ENCODE measurements at regions not wholly inside any gene's neighbourhood (a gene's known extent, or its start where the extent isn't known, plus 50 kb on each side); places are given as distances from the start of the nearest gene placed in this dataset.

GRCh38 chr5:166331521-166331920, 1959.9 kb upstream of the WWC1 start:
- DNase-seq (ENCODE audit: low read depth): no peak
- no peak for TF ChIP-seq CTCF (IDR thresholded peaks at IDR 0.05; ENCODE audit: low read depth, low read length)
- no peak for TF ChIP-seq MAX (IDR thresholded peaks at IDR 0.05; ENCODE audit: low read depth, low read length)
- TF ChIP-seq POLR2A (IDR thresholded peaks at IDR 0.05; ENCODE audit: extremely low read depth, insufficient read length): no peak
- TF ChIP-seq MYC (IDR thresholded peaks at IDR 0.05; ENCODE audit: low read depth, low read length): no peak
- H3K4me3 ChIP-seq (ENCODE audit: low read depth, low read length): no peak overlapping the region

- TF ChIP-seq MYC (IDR thresholded peaks at IDR 0.05; ENCODE audit: low read depth, low read length) (no peak), CTCF (IDR thresholded peaks at IDR 0.05; ENCODE audit: low read depth, low read length) (no peak), POLR2A (IDR thresholded peaks at IDR 0.05; ENCODE audit: extremely low read depth, insufficient read length) (no peak), MAX (IDR thresholded peaks at IDR 0.05; ENCODE audit: low read depth, low read length) (no peak)
- H3K4me3 ChIP-seq (ENCODE audit: low read depth, low read length): no peak overlapping the region
- DNase-seq (ENCODE audit: low read depth): no peak
These were observed 1952.6 kb upstream of the WWC1 start for GRCh38 chr5:166338801-166339200.

- no peak for DNase-seq (ENCODE audit: low read depth)
- no peak overlapping the region for H3K4me3 ChIP-seq (ENCODE audit: low read depth, low read length)
- TF ChIP-seq MYC (IDR thresholded peaks at IDR 0.05; ENCODE audit: low read depth, low read length) (no peak), POLR2A (IDR thresholded peaks at IDR 0.05; ENCODE audit: extremely low read depth, insufficient read length) (no peak), CTCF (IDR thresholded peaks at IDR 0.05; ENCODE audit: low read depth, low read length) (no peak), MAX (IDR thresholded peaks at IDR 0.05; ENCODE audit: low read depth, low read length) (no peak)
These were observed 1951.4 kb upstream of the WWC1 start for GRCh38 chr5:166340039-166340438.

GRCh38 chr5:166341740-166342337, 1949.6 kb upstream of the WWC1 start:
- peak; percentile 17 for DNase-seq (ENCODE audit: low read depth)
- TF ChIP-seq CTCF (IDR thresholded peaks at IDR 0.05; ENCODE audit: low read depth, low read length): peak; percentile 29
- TF ChIP-seq POLR2A (IDR thresholded peaks at IDR 0.05; ENCODE audit: extremely low read depth, insufficient read length): no peak
- no peak overlapping the region for H3K4me3 ChIP-seq (ENCODE audit: low read depth, low read length)

- no peak for DNase-seq (ENCODE audit: low read depth)
- no peak overlapping the region for H3K4me3 ChIP-seq (ENCODE audit: low read depth, low read length)
- no peak for TF ChIP-seq MAX (IDR thresholded peaks at IDR 0.05; ENCODE audit: low read depth, low read length)
- TF ChIP-seq POLR2A (IDR thresholded peaks at IDR 0.05; ENCODE audit: extremely low read depth, insufficient read length): no peak
- TF ChIP-seq CTCF (IDR thresholded peaks at IDR 0.05; ENCODE audit: low read depth, low read length): no peak
- TF ChIP-seq MYC (IDR thresholded peaks at IDR 0.05; ENCODE audit: low read depth, low read length): no peak
These were observed 1949.0 kb upstream of the WWC1 start for GRCh38 chr5:166342402-166342801.

Data from NB4 (cell line).